ENCODE measurements at regions not wholly inside any gene's neighbourhood (a gene's known extent, or its start where the extent isn't known, plus 50 kb on each side); places are given as distances from the start of the nearest gene placed in this dataset.

DNA sequence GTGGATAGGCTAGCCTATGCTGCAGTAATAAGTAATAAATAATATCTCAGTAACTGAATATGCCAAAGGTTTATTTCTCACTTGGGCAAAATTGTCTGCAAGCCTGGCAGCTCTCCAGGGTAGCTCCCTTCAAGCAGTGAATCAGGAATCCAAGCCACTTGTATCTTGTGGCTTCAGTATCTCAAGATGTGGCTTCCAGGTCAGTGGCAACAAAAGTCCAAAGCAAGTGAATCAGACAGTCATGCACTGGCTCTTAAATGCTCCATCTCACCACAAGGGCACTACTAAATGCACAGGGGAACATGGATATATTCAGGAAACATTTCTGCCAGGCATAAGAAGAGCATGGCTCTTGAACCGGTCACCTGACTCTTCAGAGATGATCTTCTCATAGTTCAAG is 126.3 kb downstream of the KCTD12 start:
- H3K9me3 Mint-ChIP-seq = no peaks in the 10 kb centered on the region
- no peak overlapping the region for H3K27ac Mint-ChIP-seq
- H3K27me3 ChIP-seq (ENCODE audit: control insufficient read depth in 1 of 2, insufficient read depth in 2 of 2, low read length in 2 of 2) = no peaks in the 10 kb centered on the region
- TF ChIP-seq, protein P1, sequence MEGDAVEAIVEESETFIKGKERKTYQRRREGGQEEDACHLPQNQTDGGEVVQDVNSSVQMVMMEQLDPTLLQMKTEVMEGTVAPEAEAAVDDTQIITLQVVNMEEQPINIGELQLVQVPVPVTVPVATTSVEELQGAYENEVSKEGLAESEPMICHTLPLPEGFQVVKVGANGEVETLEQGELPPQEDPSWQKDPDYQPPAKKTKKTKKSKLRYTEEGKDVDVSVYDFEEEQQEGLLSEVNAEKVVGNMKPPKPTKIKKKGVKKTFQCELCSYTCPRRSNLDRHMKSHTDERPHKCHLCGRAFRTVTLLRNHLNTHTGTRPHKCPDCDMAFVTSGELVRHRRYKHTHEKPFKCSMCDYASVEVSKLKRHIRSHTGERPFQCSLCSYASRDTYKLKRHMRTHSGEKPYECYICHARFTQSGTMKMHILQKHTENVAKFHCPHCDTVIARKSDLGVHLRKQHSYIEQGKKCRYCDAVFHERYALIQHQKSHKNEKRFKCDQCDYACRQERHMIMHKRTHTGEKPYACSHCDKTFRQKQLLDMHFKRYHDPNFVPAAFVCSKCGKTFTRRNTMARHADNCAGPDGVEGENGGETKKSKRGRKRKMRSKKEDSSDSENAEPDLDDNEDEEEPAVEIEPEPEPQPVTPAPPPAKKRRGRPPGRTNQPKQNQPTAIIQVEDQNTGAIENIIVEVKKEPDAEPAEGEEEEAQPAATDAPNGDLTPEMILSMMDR (IDR thresholded peaks at IDR 0.05) = no peak
- ATAC-seq (ENCODE audit: poor library complexity) (no peak), DNase-seq (no peak)
- no peaks in the 10 kb centered on the region for H3K9me3 ChIP-seq (ENCODE audit: control insufficient read depth in 1 of 2, insufficient read depth in 1 of 2, low read length in 2 of 2)
- ChIA-PET CTCF (no interaction called here), POLR2A (no interaction called here)
- H3K36me3 Mint-ChIP-seq (ENCODE audit: low read depth) = no peaks in the 10 kb centered on the region
- H3K27me3 Mint-ChIP-seq = peaks cover 4% of the 10 kb centered on the region
- H3K4me1 Mint-ChIP-seq (ENCODE audit: low read depth) = no peaks in the 10 kb centered on the region
- intact Hi-C loops (cut with DNase I, micrococcal nuclease) = no loop called here
- no peak overlapping the region for H3K4me3 Mint-ChIP-seq
- no peak overlapping the region for H3K4me3 ChIP-seq (ENCODE audit: low read length)
- H3K27ac ChIP-seq (ENCODE audit: low read depth in 1 of 2, low read length in 2 of 2) = no peak overlapping the region
- H3K4me1 ChIP-seq (ENCODE audit: insufficient read depth, low read length) = no peaks in the 10 kb centered on the region
- H3K36me3 ChIP-seq (ENCODE audit: insufficient read depth, low read length) = no peaks in the 10 kb centered on the region

DNA sequence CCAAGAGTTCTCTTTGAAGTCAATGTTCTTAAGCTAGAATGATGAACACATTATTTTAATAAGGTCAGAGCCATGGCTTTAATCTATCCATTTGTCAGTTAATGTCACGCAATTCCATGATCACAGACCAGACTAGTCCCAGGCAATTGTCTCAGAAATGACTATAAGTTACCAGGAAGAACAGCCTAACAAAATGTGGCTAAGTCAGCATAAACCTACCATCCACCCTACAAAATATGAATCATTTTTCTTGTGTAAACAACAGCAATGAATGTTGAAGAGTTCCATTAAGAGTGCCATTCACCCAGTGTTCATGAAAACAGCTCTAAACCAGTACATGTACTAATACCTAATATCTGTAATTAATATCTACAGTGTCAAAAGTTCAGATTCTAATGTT is 127.5 kb downstream of the KCTD12 start:
- Mint-ChIP-seq H3K36me3 (ENCODE audit: low read depth) (no peaks in the 10 kb centered on the region), H3K4me1 (ENCODE audit: low read depth) (no peaks in the 10 kb centered on the region), H3K27ac (no peak overlapping the region), H3K27me3 (peaks cover 4% of the 10 kb centered on the region), H3K9me3 (no peaks in the 10 kb centered on the region), H3K4me3 (no peak overlapping the region)
- TF ChIP-seq, protein P1 (IDR thresholded peaks at IDR 0.05) = no peak
- H3K27ac ChIP-seq (ENCODE audit: low read depth in 1 of 2, low read length in 2 of 2) = no peak overlapping the region
- DNase-seq = no peak
- H3K9me3 ChIP-seq (ENCODE audit: control insufficient read depth in 1 of 2, insufficient read depth in 1 of 2, low read length in 2 of 2) = no peaks in the 10 kb centered on the region
- ChIA-PET CTCF (interaction anchor here (0.6 kb wide), 1 partner anchor 1111 kb away, joined by 3 read pairs; no protein-coding TSS in a partner anchor), POLR2A (no interaction called here)
- no peaks in the 10 kb centered on the region for H3K36me3 ChIP-seq (ENCODE audit: insufficient read depth, low read length)
- no peak overlapping the region for H3K4me3 ChIP-seq (ENCODE audit: low read length)
- intact Hi-C loops (cut with DNase I, micrococcal nuclease) = no loop called here
- H3K27me3 ChIP-seq (ENCODE audit: control insufficient read depth in 1 of 2, insufficient read depth in 2 of 2, low read length in 2 of 2) = no peaks in the 10 kb centered on the region
- ATAC-seq (ENCODE audit: poor library complexity) = no peak
- no peaks in the 10 kb centered on the region for H3K4me1 ChIP-seq (ENCODE audit: insufficient read depth, low read length)

DNA sequence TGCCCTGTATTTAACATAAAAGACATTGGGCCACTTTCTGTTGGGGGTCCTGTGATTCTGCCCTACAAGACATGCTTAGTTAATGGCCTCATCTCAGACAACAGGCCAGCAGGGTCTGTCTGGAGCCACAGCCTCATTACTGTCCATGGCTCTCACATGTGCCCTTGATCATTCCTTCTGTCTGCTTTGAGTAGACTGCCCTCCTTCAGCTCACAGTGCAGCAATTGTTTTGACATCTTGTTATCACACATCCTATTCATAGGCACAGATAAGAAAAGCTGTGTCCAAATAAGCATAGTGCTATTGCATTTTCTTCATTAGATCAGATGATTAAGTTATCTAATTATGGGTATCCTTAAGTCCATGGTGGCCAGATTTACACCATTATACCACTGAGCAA is 127.9 kb downstream of the KCTD12 start:
- no peaks in the 10 kb centered on the region for H3K27me3 ChIP-seq (ENCODE audit: control insufficient read depth in 1 of 2, insufficient read depth in 2 of 2, low read length in 2 of 2)
- ChIA-PET POLR2A (no interaction called here), CTCF (interaction anchor here (0.6 kb wide), 1 partner anchor 1111 kb away, joined by 3 read pairs; no protein-coding TSS in a partner anchor)
- TF ChIP-seq, protein P1 (IDR thresholded peaks at IDR 0.05) = no peak
- ATAC-seq (ENCODE audit: poor library complexity) (no peak), DNase-seq (no peak)
- no peak overlapping the region for H3K4me3 ChIP-seq (ENCODE audit: low read length)
- Mint-ChIP-seq H3K27me3 (peaks cover 4% of the 10 kb centered on the region), H3K4me1 (ENCODE audit: low read depth) (no peaks in the 10 kb centered on the region), H3K9me3 (no peaks in the 10 kb centered on the region), H3K27ac (no peak overlapping the region), H3K36me3 (ENCODE audit: low read depth) (no peaks in the 10 kb centered on the region), H3K4me3 (no peak overlapping the region)
- no peak overlapping the region for H3K27ac ChIP-seq (ENCODE audit: low read depth in 1 of 2, low read length in 2 of 2)
- intact Hi-C loops (cut with DNase I, micrococcal nuclease) = no loop called here
- no peaks in the 10 kb centered on the region for H3K4me1 ChIP-seq (ENCODE audit: insufficient read depth, low read length)
- no peaks in the 10 kb centered on the region for H3K36me3 ChIP-seq (ENCODE audit: insufficient read depth, low read length)
- no peaks in the 10 kb centered on the region for H3K9me3 ChIP-seq (ENCODE audit: control insufficient read depth in 1 of 2, insufficient read depth in 1 of 2, low read length in 2 of 2)
